AG09319 (cell line): ENCODE measurements at regions not wholly inside any gene's neighbourhood (a gene's known extent, or its start where the extent isn't known, plus 50 kb on each side); places are given as distances from the start of the nearest gene placed in this dataset.

ENCODE experiments used
- DNase-seq: peaks from one replicate; pipeline ENCODE4 v3.0.0-alpha.2; 2010; ENCODE audit warnings: low read depth; ENCODE audit errors: extremely low read depth
- TF ChIP-seq, protein P1 (sequence below): IDR thresholded peaks from 2 replicates; pipeline ENCODE4 v1.5.1; 2011; ENCODE audit warnings: low read depth, mild to moderate bottlenecking, inconsistent platforms, low read length, moderate library complexity

DNA sequence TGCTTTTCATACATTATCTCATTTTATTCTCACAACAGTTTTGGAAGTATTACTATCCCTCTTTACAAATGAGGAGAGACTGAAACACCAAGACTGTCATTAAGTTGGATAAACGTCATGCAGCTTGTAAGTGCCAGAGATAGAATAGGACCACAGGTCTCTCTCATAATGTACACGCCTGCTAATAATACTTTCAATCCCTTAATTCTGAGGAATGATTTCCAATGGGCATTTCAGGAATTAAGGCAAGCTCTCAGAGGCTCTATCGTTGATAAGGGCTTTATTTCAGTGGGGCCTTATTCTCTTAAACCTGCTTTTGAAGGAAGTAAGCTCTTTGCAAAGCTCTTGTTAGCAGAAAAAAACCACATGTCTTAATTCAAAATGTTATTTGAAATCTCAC, 229.1 kb downstream of the NFKBIZ start:
- no peak for DNase-seq
- TF ChIP-seq, protein P1, sequence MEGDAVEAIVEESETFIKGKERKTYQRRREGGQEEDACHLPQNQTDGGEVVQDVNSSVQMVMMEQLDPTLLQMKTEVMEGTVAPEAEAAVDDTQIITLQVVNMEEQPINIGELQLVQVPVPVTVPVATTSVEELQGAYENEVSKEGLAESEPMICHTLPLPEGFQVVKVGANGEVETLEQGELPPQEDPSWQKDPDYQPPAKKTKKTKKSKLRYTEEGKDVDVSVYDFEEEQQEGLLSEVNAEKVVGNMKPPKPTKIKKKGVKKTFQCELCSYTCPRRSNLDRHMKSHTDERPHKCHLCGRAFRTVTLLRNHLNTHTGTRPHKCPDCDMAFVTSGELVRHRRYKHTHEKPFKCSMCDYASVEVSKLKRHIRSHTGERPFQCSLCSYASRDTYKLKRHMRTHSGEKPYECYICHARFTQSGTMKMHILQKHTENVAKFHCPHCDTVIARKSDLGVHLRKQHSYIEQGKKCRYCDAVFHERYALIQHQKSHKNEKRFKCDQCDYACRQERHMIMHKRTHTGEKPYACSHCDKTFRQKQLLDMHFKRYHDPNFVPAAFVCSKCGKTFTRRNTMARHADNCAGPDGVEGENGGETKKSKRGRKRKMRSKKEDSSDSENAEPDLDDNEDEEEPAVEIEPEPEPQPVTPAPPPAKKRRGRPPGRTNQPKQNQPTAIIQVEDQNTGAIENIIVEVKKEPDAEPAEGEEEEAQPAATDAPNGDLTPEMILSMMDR: no peak

DNA sequence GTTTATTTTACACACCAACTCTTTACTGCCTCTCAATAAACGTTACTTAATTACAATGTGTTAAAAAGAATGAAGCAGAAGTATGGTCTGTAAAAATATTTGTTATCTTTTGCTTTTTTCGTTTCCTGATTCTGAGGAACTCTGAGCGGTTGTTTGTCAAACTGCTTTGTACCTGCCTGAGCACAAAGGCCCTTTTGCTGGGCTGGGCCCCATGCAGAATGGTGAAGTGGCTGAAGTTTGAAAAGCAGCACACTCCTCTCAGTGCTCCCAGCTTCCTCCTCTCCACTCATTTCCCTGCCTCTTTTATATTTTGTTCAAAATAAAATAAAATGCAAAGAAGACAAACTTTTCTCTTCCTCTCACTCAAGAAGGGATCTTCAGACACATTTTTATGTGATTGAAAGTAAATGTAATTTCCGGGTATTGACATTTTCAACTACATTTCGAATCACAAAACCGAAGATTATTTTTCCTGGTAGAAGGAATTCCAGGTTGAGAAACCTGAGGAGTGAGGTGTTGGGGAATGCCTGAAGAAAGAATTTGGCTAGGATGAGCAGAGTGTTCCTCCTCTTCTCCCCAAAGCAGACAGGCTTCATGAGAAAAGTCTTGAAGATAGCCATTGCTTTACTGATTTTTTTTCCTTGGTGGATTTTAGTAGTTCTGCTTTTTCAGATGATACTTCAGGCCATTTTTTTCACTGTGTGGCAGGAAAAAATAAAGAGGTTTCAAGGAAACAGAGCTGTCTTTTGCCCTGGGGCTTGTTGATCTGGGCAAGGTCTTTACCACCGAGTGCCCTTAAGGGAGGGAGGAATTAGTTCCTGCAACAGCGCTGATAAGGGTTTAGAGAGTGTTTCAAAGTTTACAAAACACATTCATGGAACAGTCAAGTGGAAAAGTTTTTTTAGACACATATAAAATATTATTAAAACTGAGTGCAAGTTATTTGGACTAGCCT, 229.8 kb downstream of the NFKBIZ start:
- TF ChIP-seq, protein P1: no peak
- no peak for DNase-seq

DNA sequence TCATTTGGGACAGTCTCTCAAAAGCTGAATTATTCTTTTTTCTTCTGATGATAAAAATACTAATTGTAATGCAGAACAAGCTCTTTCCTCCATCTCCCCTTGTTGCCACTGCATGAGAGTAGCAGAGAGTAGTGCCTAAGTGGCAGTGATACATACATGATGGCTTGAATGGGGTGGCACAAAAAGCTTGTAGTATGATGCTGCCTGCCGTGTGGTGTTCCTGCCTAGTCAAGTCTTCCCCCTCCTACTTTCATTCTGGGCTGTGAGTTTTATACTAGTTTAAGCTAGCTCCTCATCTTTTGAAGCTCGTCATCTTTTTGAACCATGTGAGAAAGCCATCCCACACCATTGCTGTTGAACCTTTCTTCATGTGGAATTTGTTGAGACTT, 230.5 kb downstream of the NFKBIZ start:
- no peak for DNase-seq
- TF ChIP-seq, protein P1: no peak

DNA sequence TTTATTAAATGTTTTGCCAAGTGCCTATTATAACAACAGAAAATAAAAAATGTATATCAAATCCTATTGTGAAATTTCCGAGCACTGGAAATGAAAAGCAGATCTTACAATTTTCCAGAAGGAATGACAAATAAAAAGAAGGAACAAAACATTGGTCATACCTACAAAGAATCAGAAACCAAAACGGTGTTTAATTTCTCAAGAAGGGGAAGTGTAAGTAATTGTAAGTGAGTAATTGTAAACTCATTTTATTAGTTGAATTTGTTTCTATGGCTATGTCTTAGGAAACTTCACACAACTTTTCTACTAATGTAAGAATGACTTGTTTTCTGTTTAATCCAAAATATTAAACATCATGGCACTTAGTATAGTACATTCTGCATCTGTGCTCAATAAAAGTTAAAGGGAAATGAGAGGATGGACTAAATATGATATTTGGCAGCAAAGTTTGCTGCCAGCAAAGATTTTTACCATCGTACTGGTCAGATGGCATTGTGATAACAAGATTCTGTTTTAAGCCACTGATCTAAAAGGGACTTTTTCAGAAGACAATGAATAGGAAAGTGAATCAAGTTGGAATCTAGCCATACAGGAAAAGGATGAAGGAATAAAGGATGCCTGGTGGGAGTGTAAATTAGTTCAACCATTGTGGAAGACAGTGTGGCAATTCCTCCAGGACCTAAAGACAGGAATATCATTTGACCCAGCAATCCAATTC, 232.4 kb downstream of the NFKBIZ start:
- DNase-seq: no peak
- TF ChIP-seq, protein P1: no peak

DNA sequence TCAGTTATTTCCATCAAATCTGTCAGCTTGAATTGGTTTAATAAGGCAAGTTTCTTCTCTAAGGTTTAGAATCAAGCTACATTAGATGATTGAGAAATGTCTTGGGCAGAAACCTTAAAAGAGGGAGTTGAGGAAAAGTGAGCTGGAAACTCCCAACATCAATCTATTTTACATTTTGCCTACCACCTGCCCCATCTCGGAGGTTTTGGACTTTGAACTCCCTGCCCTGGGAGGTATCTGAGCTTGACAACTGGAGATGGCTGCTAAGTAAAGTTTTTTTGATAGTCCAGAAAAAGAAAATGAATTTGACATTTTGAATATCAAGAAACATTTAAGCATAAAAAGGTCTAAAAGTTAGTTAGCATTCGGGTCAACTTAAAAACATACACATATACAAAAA, 234.2 kb downstream of the NFKBIZ start:
- no peak for DNase-seq
- TF ChIP-seq, protein P1: no peak

DNA sequence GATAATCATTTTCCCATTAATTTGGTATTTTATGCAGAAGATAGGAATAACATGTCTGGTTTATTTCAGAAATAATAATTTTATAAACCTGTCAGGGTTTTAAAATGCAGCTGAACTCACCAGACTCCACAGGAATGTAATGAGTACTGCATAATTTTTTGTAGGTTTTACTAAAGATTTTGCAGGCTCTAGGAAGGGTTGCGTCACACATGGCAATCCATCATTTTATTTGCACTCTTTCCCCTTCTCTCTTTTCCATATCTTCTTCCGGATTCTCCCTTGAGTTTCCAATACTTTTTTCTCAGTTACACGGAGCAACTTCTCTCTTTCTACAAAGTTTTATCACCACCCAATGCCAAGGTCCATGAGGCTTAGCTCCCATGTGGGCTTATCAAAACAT, 234.7 kb downstream of the NFKBIZ start:
- DNase-seq: no peak
- TF ChIP-seq, protein P1: no peak

DNA sequence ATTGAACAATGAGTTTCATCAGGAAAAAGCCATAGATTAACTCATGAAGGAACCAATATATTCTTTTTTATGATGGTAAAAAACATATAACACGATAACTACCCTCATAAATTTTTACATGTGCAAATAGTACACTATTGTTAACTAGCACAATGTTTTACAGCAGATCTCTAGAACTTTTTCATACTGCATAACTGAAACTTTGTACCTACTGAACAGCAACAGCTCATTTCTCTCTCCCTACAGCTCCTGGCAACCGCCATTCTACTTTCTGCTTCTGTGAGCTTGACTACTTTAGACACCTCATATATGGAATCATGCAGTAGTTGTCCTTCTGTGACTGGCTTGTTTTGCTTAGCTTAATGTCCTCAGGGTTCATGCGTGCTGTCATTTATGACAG, 235.4 kb downstream of the NFKBIZ start:
- no peak for DNase-seq
- TF ChIP-seq, protein P1: no peak
